Activated naive CD4-positive, alpha-beta T cell treated with Interleukin-2 at 50 U/mL for 16 hours (primary cell): ENCODE measurements at regions not wholly inside any gene's neighbourhood (a gene's known extent, or its start where the extent isn't known, plus 50 kb on each side); places are given as distances from the start of the nearest gene placed in this dataset.

Experiments used
- DNase-seq: peaks from one replicate; pipeline ENCODE4 v3.0.0-alpha.2; 2020

DNA sequence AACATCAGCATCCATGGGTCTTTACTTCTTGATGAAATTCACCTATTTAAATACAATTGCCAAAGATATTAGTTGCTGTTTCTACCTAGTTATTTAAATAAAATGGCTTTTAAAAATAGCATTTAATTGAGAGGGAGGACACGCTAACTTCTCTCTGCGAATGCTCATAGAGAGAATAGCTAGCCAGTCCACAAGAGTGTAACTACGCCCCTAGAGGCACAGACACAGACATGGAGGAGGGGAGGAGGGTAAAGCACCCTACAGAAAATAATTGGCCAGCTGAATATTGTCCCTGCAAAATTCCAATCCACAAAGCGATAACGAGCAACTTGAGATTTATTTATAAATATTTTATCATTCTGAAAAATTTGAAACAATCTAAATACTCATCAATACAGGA, 97.0 kb upstream of the PAPOLG start:
- no peak for DNase-seq

- no peak for DNase-seq
These were observed 94.9 kb upstream of the PAPOLG start for GRCh38 chr2:60661073-60661738.

DNA sequence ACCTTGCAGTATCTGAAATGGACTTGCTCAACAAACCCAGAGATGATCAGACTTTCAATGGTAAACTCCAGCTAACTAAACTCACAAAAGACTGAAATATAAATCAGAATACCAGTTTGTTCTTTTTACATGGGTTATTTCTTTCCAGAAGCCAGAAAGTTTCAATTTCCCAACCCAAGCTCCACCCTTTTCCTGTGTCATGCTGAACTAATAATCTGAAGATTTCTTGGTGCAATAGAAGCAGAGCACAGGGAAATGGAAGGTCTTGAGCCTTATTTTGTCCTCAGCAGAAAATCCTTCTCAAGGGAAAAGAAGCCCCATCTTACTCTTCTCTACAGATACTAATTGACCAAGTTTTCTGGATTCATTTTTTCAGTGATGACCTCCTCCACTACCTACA, 93.3 kb upstream of the PAPOLG start:
- no peak for DNase-seq

- no peak for DNase-seq
These were observed 84.1 kb upstream of the PAPOLG start for GRCh38 chr2:60671966-60672365.

DNA sequence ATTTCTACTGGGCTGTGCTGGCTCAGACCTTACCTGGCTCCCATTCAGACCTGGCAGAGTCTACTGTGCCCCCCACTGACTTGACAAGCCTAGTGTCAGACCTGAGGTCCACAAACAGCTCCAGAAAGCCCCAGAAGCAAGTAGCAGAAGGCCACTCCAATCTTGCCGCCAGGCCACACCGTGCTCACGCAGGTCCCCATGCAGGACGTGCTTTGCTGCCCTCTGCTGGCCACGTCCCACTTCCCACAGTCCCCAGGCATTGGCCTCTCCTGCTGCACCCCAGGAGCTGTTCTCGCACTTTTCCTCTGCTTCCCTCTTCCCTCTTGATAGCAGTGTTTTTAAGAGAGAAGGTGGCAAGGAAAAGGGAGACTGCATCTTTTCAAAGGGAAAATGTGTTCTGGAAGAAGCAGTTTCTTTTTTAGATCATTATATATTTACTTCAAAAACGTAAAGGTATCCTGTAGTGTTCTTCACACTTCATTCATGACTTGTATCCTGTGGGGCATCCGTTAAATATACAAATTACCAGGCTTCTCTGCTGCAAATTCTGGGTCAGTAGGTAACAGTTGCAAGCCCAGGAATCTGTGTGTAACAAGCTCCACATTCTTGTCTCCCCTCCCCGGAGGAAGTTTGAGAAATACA, 81.4 kb upstream of the PAPOLG start:
- DNase-seq = peak; percentile 81

GRCh38 chr2:60675301-60675700, 80.8 kb upstream of the PAPOLG start:
- no peak for DNase-seq

GRCh38 chr2:60676706-60677330, 79.2 kb upstream of the PAPOLG start:
- DNase-seq = no peak

DNA sequence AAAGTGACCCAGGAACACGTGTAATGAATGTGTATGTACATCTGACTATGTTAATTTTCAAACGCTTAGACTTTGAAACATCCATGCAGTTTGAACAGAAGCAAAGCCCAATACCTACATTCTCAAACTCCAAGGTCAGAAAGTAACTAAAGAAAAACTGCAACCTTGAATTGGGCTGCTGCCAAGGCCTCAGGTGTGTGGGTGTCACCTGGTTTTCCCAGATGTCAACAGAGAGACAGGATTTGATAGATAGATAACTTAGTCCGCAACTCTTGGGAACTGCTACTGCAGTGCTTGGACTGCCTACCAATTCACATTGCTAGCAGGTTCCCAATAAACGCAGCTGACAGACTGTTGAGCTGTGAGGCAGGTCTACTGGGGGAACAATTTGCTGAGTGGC, 78.7 kb upstream of the PAPOLG start:
- no peak for DNase-seq

- no peak for DNase-seq
These were observed 77.5 kb upstream of the PAPOLG start for GRCh38 chr2:60678551-60678950.

DNA sequence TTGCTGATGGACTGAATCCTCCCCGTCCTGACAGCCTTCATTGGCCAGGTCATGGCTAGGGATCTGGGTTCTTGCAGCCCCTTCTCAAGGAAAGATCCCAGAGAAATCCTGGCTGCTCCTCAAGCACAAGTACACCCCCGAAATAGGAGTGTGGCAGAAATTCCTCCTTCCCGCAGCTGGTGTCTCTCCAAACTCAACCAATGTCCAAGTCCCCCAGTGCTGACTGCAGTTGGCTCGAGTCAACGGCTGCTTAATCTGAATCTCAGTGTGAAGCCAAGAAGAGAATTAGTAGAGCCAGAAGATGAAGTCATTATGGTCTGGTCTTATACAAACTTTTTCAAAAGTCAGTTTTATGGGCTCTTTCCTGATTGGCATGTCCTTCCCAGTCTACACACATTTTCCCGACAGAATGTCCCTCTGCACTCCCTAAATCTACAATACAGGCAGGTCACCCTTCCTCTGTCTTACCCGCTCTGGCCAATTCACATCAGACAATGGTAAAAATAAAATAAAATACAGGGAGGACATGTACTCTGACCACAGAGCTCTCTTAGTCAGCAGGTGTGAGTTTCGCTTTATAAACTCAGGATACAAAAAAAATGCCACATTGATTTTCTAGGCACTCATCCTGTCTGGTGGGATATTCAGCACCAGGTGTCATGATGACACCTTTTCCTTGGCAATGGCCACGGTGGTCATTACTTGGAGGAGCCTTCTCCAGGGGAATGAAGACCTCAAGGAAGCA, 76.9 kb upstream of the PAPOLG start:
- no peak for DNase-seq

DNA sequence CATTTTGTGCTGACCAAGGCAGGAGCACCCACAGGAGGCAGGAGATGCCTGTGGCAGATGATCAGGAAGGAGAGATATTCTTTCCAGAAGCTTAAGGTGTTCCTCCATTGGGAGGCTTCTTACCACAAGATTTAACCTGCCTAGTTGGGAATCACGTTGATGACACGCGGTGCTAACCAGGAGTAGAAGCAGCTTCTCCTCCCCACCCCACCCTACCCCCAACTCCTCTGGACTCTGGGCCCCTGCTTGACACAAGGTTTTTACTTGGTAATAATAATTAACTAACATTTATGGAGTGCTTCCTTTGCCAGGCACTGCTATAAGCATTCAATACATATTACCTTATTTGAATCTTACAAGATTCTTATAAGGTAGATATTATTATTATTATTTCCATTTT, 62.5 kb upstream of the PAPOLG start:
- DNase-seq = no peak

DNA sequence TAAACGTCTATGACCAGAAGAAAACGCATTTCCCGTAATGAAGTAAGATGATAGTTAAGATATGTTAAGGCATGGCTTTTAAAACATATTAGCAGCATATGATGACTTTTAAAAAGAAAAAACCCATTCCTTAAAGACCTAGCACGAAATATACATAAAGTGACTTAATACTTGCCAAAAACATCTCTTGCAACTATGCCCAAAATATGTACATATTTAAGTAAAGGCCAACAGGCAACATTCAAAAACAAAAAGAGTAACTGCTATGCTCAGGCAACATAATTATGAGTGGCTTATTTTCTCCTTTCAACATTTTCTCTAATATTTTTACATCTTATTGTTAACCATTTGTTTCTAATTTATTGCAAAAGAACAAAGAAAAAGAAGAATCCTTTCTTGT, 60.3 kb upstream of the PAPOLG start:
- no peak for DNase-seq

DNA sequence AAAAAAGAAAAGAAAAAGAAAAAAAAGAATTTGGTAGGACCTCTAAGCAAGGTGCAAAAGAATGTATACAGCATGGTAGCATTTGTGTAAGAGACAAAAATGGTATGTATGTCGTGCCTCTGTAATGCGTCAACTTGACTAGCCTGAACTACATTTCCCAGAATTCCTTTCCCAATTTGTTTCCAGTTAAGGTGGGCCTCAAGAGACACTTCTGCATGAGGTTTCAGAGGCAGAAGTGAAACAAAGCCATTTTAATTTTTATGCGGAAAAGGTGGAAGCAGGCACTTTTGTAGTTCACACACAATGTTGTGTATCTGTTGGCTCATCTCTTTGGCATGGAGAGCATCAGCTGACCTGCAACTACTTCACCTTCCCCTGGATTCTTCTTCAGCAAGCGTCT, 56.5 kb upstream of the PAPOLG start:
- no peak for DNase-seq

DNA sequence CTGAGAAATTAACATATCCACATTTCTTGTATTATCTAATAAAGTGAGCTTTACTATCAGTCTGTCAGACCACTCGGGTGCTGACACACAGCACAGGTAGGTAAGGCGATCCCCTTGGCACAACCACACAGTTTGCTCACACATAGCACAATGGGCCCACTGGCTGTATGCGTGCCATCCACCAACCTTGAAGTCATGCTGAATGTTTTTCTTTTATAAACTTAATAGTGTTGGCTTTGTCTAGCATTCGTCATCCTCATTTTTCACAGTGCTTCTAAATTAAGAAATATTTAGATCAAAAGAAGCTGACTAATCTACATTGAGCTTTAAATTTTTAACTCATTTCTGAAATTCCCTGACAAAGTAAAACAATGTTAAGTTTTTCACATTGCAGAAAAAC, 50.0 kb upstream of the PAPOLG start:
- no peak for DNase-seq
